ENCODE measurements at regions not wholly inside any gene's neighbourhood (a gene's known extent, or its start where the extent isn't known, plus 50 kb on each side); places are given as distances from the start of the nearest gene placed in this dataset.

- no peak for TF ChIP-seq ATF2 (CRISPR knock-in tag; IDR thresholded peaks at IDR 0.05; ENCODE audit: borderline replicate concordance, low read depth)
Measured at GRCh38 chr14:97361181-97361580, 564.0 kb downstream of the VRK1 start (continued).

- DNase-seq (ENCODE audit: low spot score) (no peak), ATAC-seq (no peak)
- H3K27me3 Mint-ChIP-seq (ENCODE audit: low read depth) = peaks cover 3% of the 10 kb centered on the region; the same call in 1 of the 2 replicates
- no peak overlapping the region for H3K27ac Mint-ChIP-seq
- H3K4me3 Mint-ChIP-seq = no peak overlapping the region
- no peak for TF ChIP-seq IRF2 (CRISPR knock-in tag; IDR thresholded peaks at IDR 0.05; ENCODE audit: borderline replicate concordance, low read depth)
- TF ChIP-seq HMGA2 (CRISPR knock-in tag; IDR thresholded peaks at IDR 0.05) = no peak
- no peak for TF ChIP-seq ZNF532 (CRISPR knock-in tag; IDR thresholded peaks at IDR 0.05; ENCODE audit: borderline replicate concordance)
- TF ChIP-seq KAT7 (CRISPR knock-in tag; IDR thresholded peaks at IDR 0.05; ENCODE audit: borderline replicate concordance) = no peak
- no peak for TF ChIP-seq ZNF416 (CRISPR knock-in tag; IDR thresholded peaks at IDR 0.05)
- TF ChIP-seq ZNF512 (CRISPR knock-in tag; IDR thresholded peaks at IDR 0.05; ENCODE audit: borderline replicate concordance) = no peak
- TF ChIP-seq FOXK1 (CRISPR knock-in tag; IDR thresholded peaks at IDR 0.05) = no peak
- no peak for TF ChIP-seq TCF7 (CRISPR knock-in tag; IDR thresholded peaks at IDR 0.05; ENCODE audit: low read depth)
- TF ChIP-seq CTCF (IDR thresholded peaks at IDR 0.05) = no peak
- TF ChIP-seq ZNF121 (CRISPR knock-in tag; IDR thresholded peaks at IDR 0.05) = no peak
- no peak for TF ChIP-seq FOXP1 (CRISPR knock-in tag; IDR thresholded peaks at IDR 0.05; ENCODE audit: borderline replicate concordance)
- TF ChIP-seq CREB1 (CRISPR knock-in tag; IDR thresholded peaks at IDR 0.05) = no peak
- no peak for TF ChIP-seq FOXP4 (CRISPR knock-in tag; IDR thresholded peaks at IDR 0.05)
- no peak for TF ChIP-seq ATF2 (CRISPR knock-in tag; IDR thresholded peaks at IDR 0.05; ENCODE audit: borderline replicate concordance, low read depth)
- TF ChIP-seq USF1 (CRISPR knock-in tag; IDR thresholded peaks at IDR 0.05) = no peak
- no peak for TF ChIP-seq ELF4 (CRISPR knock-in tag; IDR thresholded peaks at IDR 0.05; ENCODE audit: low read depth)
- no peaks in the 10 kb centered on the region for H3K9me3 Mint-ChIP-seq
- CTCF ChIA-PET = no interaction called here
- H3K36me3 Mint-ChIP-seq = no peaks in the 10 kb centered on the region
- POLR2A ChIA-PET = no interaction called here
- H3K4me1 Mint-ChIP-seq = peaks cover 16% of the 10 kb centered on the region
Measured at GRCh38 chr14:97361958-97362357, 564.8 kb downstream of the VRK1 start.

All from WTC11 (cell line).